Endodermal cell (in vitro differentiated cells): ENCODE measurements at regions not wholly inside any gene's neighbourhood (a gene's known extent, or its start where the extent isn't known, plus 50 kb on each side); places are given as distances from the start of the nearest gene placed in this dataset.

Experiments used
- DNase-seq: peaks from one replicate; pipeline ENCODE4 v3.0.0-alpha.2; 2017
- H3K27ac ChIP-seq: 2 replicates; pipeline ENCODE4 v1.5.1; 2013; ENCODE audit warnings: mild to moderate bottlenecking, low read depth, low read length, moderate library complexity
- H3K27me3 ChIP-seq: 2 replicates; pipeline ENCODE4 v1.6.1; 2013; ENCODE audit warnings: mild to moderate bottlenecking, low read length, moderate library complexity; ENCODE audit not compliant: insufficient read depth, control insufficient read depth, poor library complexity, severe bottlenecking
- H3K36me3 ChIP-seq: 2 replicates; pipeline ENCODE4 v1.7.0; 2013; ENCODE audit warnings: mild to moderate bottlenecking, low read length, moderate library complexity; ENCODE audit not compliant: control insufficient read depth, insufficient read depth
- H3K4me1 ChIP-seq: one replicate; pipeline ENCODE4 v1.7.0; 2013; ENCODE audit warnings: low read length; ENCODE audit not compliant: control insufficient read depth, insufficient read depth
- H3K4me3 ChIP-seq: 2 replicates; pipeline ENCODE4 v1.5.1; 2013; ENCODE audit warnings: mild to moderate bottlenecking, low read length, moderate library complexity
- H3K9ac ChIP-seq: 2 replicates; pipeline ENCODE4 v1.6.1; 2013; ENCODE audit warnings: mild to moderate bottlenecking, low read length, moderate library complexity; ENCODE audit not compliant: poor library complexity, severe bottlenecking; ENCODE audit errors: extremely low read depth
- H3K9me3 ChIP-seq: 2 replicates; pipeline ENCODE4 v1.6.1; 2013; ENCODE audit warnings: mild to moderate bottlenecking, low read length, moderate library complexity; ENCODE audit not compliant: control insufficient read depth
- H3K27ac Mint-ChIP-seq: 2 replicates; pipeline ENCODE4 v1.8.0; 2020; ENCODE audit warnings: mixed read lengths
- H3K27me3 Mint-ChIP-seq: 2 replicates; pipeline ENCODE4 v1.8.0; 2021; ENCODE audit warnings: mild to moderate bottlenecking, mixed read lengths; ENCODE audit not compliant: insufficient read depth
- H3K36me3 Mint-ChIP-seq: 2 replicates; pipeline ENCODE4 v1.8.0; 2020; ENCODE audit warnings: low read depth, mixed read lengths
- H3K4me1 Mint-ChIP-seq: 2 replicates; pipeline ENCODE4 v1.8.0; 2020; ENCODE audit warnings: mixed read lengths
- H3K4me3 Mint-ChIP-seq: 2 replicates; pipeline ENCODE4 v1.8.0; 2020; ENCODE audit warnings: mild to moderate bottlenecking, moderate library complexity, mixed read lengths
- H3K9me3 Mint-ChIP-seq: 2 replicates; pipeline ENCODE4 v1.8.0; 2020; ENCODE audit warnings: mild to moderate bottlenecking, mixed read lengths
- WGBS, 2 experiments: methylation state at CpG; one replicate each; pipeline versions ENCODE4 v1.1.5 to v1.1.7; 2013; ENCODE audit warnings: missing lambda C conversion rate in 2 of 2, mixed read lengths in 1 of 2; ENCODE audit not compliant: insufficient coverage in 1 of 2, insufficient read length in 1 of 2; 5-methylcytosine and 5-hydroxymethylcytosine counted together
- TF ChIP-seq, protein P1 (sequence below): fragments of 200-600 bp; sonication (generic); conservative IDR thresholded peaks from 2 replicates; pipeline ENCODE4 v1.5.0; 2021; ENCODE audit warnings: antibody characterized with exemption, mild to moderate bottlenecking

DNA sequence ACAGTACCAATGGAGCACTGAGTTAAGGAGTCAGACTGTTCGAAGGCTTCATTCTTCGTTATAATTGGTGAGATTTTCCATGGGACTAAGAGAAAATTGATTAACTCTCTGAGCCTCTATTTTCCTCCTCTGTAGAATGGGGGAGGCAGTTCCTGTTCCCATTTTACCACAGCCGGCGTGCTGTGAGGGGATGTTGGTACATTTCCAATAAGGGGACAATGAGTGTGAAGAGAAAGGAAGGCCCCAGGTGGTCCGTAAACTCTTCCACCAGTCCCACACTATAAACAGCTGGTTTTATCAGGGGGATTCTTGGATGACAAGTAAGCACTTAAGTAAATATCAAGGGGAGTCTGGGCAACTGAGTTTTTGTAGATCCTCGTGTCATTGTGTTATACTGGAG lies 109.9 kb downstream of the DAD1 start:
- Histone ChIP-seq H3K27ac (no peak overlapping the region), H3K4me1 (peaks cover 32% of the 10 kb centered on the region), H3K4me3 (peak overlapping the region; percentile 7), H3K27me3 (no peaks in the 10 kb centered on the region), H3K36me3 (no peaks in the 10 kb centered on the region), H3K9ac (no peak overlapping the region), H3K9me3 (no peaks in the 10 kb centered on the region)
- TF ChIP-seq, protein P1, sequence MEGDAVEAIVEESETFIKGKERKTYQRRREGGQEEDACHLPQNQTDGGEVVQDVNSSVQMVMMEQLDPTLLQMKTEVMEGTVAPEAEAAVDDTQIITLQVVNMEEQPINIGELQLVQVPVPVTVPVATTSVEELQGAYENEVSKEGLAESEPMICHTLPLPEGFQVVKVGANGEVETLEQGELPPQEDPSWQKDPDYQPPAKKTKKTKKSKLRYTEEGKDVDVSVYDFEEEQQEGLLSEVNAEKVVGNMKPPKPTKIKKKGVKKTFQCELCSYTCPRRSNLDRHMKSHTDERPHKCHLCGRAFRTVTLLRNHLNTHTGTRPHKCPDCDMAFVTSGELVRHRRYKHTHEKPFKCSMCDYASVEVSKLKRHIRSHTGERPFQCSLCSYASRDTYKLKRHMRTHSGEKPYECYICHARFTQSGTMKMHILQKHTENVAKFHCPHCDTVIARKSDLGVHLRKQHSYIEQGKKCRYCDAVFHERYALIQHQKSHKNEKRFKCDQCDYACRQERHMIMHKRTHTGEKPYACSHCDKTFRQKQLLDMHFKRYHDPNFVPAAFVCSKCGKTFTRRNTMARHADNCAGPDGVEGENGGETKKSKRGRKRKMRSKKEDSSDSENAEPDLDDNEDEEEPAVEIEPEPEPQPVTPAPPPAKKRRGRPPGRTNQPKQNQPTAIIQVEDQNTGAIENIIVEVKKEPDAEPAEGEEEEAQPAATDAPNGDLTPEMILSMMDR: no peak
- 85 to 86% methylated on average over 3 of the region's 6 CpGs for WGBS, 2 experiments
- Mint-ChIP-seq H3K27ac (peak overlapping the region; percentile 40), H3K27me3 (no peaks in the 10 kb centered on the region), H3K4me1 (peaks cover 92% of the 10 kb centered on the region), H3K4me3 (no peak overlapping the region), H3K36me3 (no peaks in the 10 kb centered on the region), H3K9me3 (no peaks in the 10 kb centered on the region)
- no peak for DNase-seq

DNA sequence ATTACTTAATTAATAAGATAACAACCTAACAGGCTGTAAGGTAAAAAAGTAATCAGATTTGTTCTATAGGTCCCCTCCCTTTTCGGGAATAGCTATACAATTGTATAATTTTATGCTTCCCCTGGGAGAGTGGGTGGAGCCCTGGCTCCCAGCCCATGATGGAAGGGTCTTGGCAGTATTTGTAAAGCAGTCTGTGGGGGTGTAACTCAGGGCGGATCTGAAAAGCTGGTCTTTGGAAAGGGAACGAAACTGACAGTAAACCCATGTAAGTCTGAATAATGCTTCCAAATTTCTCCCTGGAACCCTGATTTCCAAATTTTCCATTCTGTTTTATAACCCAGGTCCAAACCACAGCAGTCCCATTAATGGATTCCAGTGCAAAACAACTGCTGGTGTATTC lies 110.4 kb downstream of the DAD1 start:
- no peak for DNase-seq

DNA sequence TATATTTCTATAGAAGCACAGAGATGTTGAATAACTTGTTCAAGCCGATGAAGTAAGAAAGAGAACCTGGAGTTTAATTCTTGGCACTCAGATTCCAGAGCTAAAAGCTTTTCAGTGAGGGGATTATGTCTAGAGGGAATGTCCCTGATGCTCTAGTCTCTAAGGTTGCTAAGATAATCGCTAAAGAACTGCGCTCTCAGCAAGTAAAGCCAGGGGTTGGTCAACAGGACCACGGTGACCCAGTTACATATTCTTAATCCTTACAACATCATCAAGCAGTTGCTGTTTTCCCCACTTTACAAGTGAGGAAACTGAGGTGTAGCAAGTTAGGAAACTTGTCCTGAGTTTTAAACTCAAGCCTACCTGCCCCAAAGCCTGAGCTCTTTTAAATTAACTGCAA lies 110.8 kb downstream of the DAD1 start:
- Histone ChIP-seq H3K36me3 (no peaks in the 10 kb centered on the region), H3K27me3 (no peaks in the 10 kb centered on the region), H3K9me3 (no peaks in the 10 kb centered on the region), H3K9ac (no peak overlapping the region), H3K4me3 (no peak overlapping the region), H3K4me1 (peaks cover 32% of the 10 kb centered on the region), H3K27ac (no peak overlapping the region)
- TF ChIP-seq, protein P1: no peak
- DNase-seq: no peak
- H3K27ac Mint-ChIP-seq: no peak overlapping the region
- H3K4me1 Mint-ChIP-seq: peaks cover 92% of the 10 kb centered on the region
- WGBS, 2 experiments: 82 to 100% methylated on average over 2 to 4 of the region's 4 CpGs
- no peak overlapping the region for H3K4me3 Mint-ChIP-seq
- no peaks in the 10 kb centered on the region for H3K9me3 Mint-ChIP-seq
- H3K27me3 Mint-ChIP-seq: no peaks in the 10 kb centered on the region
- no peaks in the 10 kb centered on the region for H3K36me3 Mint-ChIP-seq

More for the DNA sequence above, 110.4 kb downstream of the DAD1 start:
- H3K27ac Mint-ChIP-seq: peak overlapping the region; percentile 56
- H3K4me3 Mint-ChIP-seq: no peak overlapping the region
- H3K27me3 ChIP-seq: no peaks in the 10 kb centered on the region
- peak overlapping the region; percentile 7 for H3K4me3 ChIP-seq
- no peak overlapping the region for H3K27ac ChIP-seq
- H3K4me1 Mint-ChIP-seq: peaks cover 92% of the 10 kb centered on the region
- TF ChIP-seq, protein P1: no peak
- H3K9ac ChIP-seq: no peak overlapping the region
- peaks cover 32% of the 10 kb centered on the region for H3K4me1 ChIP-seq
- H3K9me3 Mint-ChIP-seq: no peaks in the 10 kb centered on the region
- H3K9me3 ChIP-seq: no peaks in the 10 kb centered on the region
- H3K27me3 Mint-ChIP-seq: no peaks in the 10 kb centered on the region
- H3K36me3 Mint-ChIP-seq: no peaks in the 10 kb centered on the region
- no peaks in the 10 kb centered on the region for H3K36me3 ChIP-seq
- 67 to 86% methylated on average over 1 to 3 of the region's 3 CpGs for WGBS, 2 experiments
